ENCODE measurements at regions not wholly inside any gene's neighbourhood (a gene's known extent, or its start where the extent isn't known, plus 50 kb on each side); places are given as distances from the start of the nearest gene placed in this dataset.

GRCh38 chr7:51797371-51797770 lies 480.8 kb upstream of the COBL start:
- H3K27me3 ChIP-seq, result no peaks in the 10 kb centered on the region
- H3K27ac ChIP-seq, result no peak overlapping the region
- no peaks in the 10 kb centered on the region for H3K9me3 ChIP-seq
- TF ChIP-seq POLR2AphosphoS5 (IDR thresholded peaks at IDR 0.05) (no peak), POLR2A (IDR thresholded peaks at IDR 0.05) (no peak), CTCF (IDR thresholded peaks at IDR 0.05) (no peak), EP300 (IDR thresholded peaks at IDR 0.05) (no peak)
- 97 to 98% methylated on average over 1 of the region's 1 CpG for WGBS, 2 donors
- no peaks in the 10 kb centered on the region for H3K36me3 ChIP-seq
- H3K4me1 ChIP-seq, result no peaks in the 10 kb centered on the region
- H3K4me3 ChIP-seq, result no peak overlapping the region
- no peak for DNase-seq
- intact Hi-C loops (cut with DNase I), result no loop called here

GRCh38 chr7:51792796-51793195 lies 476.2 kb upstream of the COBL start:
- Histone ChIP-seq H3K36me3 (no peaks in the 10 kb centered on the region), H3K4me3 (no peak overlapping the region), H3K27ac (no peak overlapping the region), H3K27me3 (no peaks in the 10 kb centered on the region), H3K4me1 (no peaks in the 10 kb centered on the region), H3K9me3 (no peaks in the 10 kb centered on the region)
- no peak for TF ChIP-seq EP300 (IDR thresholded peaks at IDR 0.05)
- no peak for TF ChIP-seq CTCF (IDR thresholded peaks at IDR 0.05)
- TF ChIP-seq POLR2AphosphoS5 (IDR thresholded peaks at IDR 0.05), result no peak
- no peak for TF ChIP-seq POLR2A (IDR thresholded peaks at IDR 0.05)
- intact Hi-C loops (cut with DNase I), result no loop called here
- WGBS, 2 donors, result 6 to 55% methylated on average over 1 of the region's 1 CpG
- no peak for DNase-seq

GRCh38 chr7:51789489-51789888 lies 472.9 kb upstream of the COBL start:
- Histone ChIP-seq H3K4me1 (no peaks in the 10 kb centered on the region), H3K9me3 (no peaks in the 10 kb centered on the region), H3K4me3 (no peak overlapping the region), H3K27ac (no peak overlapping the region), H3K36me3 (no peaks in the 10 kb centered on the region), H3K27me3 (no peaks in the 10 kb centered on the region)
- intact Hi-C loops (cut with DNase I), result no loop called here
- TF ChIP-seq POLR2A (IDR thresholded peaks at IDR 0.05), result no peak
- TF ChIP-seq CTCF (IDR thresholded peaks at IDR 0.05), result no peak
- no peak for TF ChIP-seq POLR2AphosphoS5 (IDR thresholded peaks at IDR 0.05)
- TF ChIP-seq EP300 (IDR thresholded peaks at IDR 0.05), result no peak
- DNase-seq, result no peak

- TF ChIP-seq EP300 (IDR thresholded peaks at IDR 0.05), result no peak
- Histone ChIP-seq H3K36me3 (no peaks in the 10 kb centered on the region), H3K27ac (no peak overlapping the region), H3K27me3 (no peaks in the 10 kb centered on the region), H3K4me1 (no peaks in the 10 kb centered on the region), H3K9me3 (no peaks in the 10 kb centered on the region), H3K4me3 (no peak overlapping the region)
- intact Hi-C loops (cut with DNase I), result no loop called here
- WGBS, 2 donors, result 86 to 88% methylated on average over 1 of the region's 1 CpG
- no peak for DNase-seq
These were observed 469.7 kb upstream of the COBL start for GRCh38 chr7:51786284-51786683.

GRCh38 chr7:51785876-51786275 lies 469.3 kb upstream of the COBL start:
- H3K27me3 ChIP-seq, result no peaks in the 10 kb centered on the region
- no peaks in the 10 kb centered on the region for H3K4me1 ChIP-seq
- no peak for TF ChIP-seq POLR2A (IDR thresholded peaks at IDR 0.05)
- no peak for TF ChIP-seq CTCF (IDR thresholded peaks at IDR 0.05)
- no peak for TF ChIP-seq POLR2AphosphoS5 (IDR thresholded peaks at IDR 0.05)
- TF ChIP-seq EP300 (IDR thresholded peaks at IDR 0.05), result no peak
- intact Hi-C loops (cut with DNase I), result no loop called here
- H3K36me3 ChIP-seq, result no peaks in the 10 kb centered on the region
- no peak overlapping the region for H3K4me3 ChIP-seq
- 86% methylated on average over 9 of the region's 9 CpGs for WGBS, 2 donors
- H3K27ac ChIP-seq, result no peak overlapping the region
- no peaks in the 10 kb centered on the region for H3K9me3 ChIP-seq
- DNase-seq, result no peak

Measured in sigmoid colon (tissue), 6 donors.